ENCODE measurements at regions not wholly inside any gene's neighbourhood (a gene's known extent, or its start where the extent isn't known, plus 50 kb on each side); places are given as distances from the start of the nearest gene placed in this dataset.

DNA sequence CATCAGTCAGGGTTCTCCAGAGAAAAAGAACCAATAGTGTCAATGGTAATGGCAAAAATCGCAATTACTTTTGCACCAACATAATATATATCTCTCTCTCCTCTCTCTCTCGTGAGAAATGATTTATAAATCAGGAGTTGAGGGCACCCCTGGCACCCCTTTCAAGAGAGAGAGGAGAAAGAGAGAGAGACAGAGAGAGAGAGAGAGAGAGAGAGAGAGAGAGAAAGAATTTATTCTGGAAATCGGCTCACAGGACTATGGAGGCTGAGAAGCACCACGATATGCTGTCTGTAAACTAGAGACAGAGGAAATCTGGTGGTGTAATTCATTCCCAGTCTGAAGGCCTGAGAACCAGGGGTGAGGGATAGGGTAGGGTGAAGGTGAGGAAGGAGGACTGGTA is 201.9 kb upstream of the MAP3K7 start:
- no peak for TF ChIP-seq POLR2A (IDR thresholded peaks at IDR 0.05; ENCODE audit: low read length)
- TF ChIP-seq, protein P1, sequence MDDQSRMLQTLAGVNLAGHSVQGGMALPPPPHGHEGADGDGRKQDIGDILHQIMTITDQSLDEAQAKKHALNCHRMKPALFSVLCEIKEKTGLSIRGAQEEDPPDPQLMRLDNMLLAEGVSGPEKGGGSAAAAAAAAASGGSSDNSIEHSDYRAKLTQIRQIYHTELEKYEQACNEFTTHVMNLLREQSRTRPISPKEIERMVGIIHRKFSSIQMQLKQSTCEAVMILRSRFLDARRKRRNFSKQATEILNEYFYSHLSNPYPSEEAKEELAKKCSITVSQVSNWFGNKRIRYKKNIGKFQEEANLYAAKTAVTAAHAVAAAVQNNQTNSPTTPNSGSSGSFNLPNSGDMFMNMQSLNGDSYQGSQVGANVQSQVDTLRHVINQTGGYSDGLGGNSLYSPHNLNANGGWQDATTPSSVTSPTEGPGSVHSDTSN (IDR thresholded peaks at IDR 0.05), result no peak
- no peak for TF ChIP-seq SREBF2 (IDR thresholded peaks at IDR 0.05)
- TF ChIP-seq, protein P2, sequence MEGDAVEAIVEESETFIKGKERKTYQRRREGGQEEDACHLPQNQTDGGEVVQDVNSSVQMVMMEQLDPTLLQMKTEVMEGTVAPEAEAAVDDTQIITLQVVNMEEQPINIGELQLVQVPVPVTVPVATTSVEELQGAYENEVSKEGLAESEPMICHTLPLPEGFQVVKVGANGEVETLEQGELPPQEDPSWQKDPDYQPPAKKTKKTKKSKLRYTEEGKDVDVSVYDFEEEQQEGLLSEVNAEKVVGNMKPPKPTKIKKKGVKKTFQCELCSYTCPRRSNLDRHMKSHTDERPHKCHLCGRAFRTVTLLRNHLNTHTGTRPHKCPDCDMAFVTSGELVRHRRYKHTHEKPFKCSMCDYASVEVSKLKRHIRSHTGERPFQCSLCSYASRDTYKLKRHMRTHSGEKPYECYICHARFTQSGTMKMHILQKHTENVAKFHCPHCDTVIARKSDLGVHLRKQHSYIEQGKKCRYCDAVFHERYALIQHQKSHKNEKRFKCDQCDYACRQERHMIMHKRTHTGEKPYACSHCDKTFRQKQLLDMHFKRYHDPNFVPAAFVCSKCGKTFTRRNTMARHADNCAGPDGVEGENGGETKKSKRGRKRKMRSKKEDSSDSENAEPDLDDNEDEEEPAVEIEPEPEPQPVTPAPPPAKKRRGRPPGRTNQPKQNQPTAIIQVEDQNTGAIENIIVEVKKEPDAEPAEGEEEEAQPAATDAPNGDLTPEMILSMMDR (IDR thresholded peaks at IDR 0.05), result no peak
- TF ChIP-seq EHMT2 (IDR thresholded peaks at IDR 0.05; ENCODE audit: low read depth), result no peak
